GM19468 (cell line): ENCODE measurements at regions not wholly inside any gene's neighbourhood (a gene's known extent, or its start where the extent isn't known, plus 50 kb on each side); places are given as distances from the start of the nearest gene placed in this dataset.

Experiments used
- ATAC-seq: cut with Tn5 transposase; IDR thresholded peaks from one replicate; pipeline ENCODE4 v1.9.1; 2021; ENCODE audit warnings: mild to moderate bottlenecking, moderate library complexity, moderate number of reproducible peaks; ENCODE audit not compliant: unreplicated experiment; ENCODE audit errors: extremely low read depth

- peak; percentile 69 for ATAC-seq
Measured at GRCh38 chr9:95822583-95823431, 52.7 kb upstream of the ERCC6L2 start.

GRCh38 chr9:95822015-95822414 lies 53.5 kb upstream of the ERCC6L2 start:
- no peak for ATAC-seq

GRCh38 chr9:95820074-95820473 lies 55.4 kb upstream of the ERCC6L2 start:
- no peak for ATAC-seq

- ATAC-seq = no peak
Measured at GRCh38 chr9:95819636-95820035, 55.9 kb upstream of the ERCC6L2 start.

GRCh38 chr9:95817205-95817604 lies 58.3 kb upstream of the ERCC6L2 start:
- ATAC-seq = no peak

GRCh38 chr9:95816716-95817115 lies 58.8 kb upstream of the ERCC6L2 start:
- no peak for ATAC-seq

- ATAC-seq = no peak
Measured at GRCh38 chr9:95815961-95816360, 59.5 kb upstream of the ERCC6L2 start.

- no peak for ATAC-seq
Measured at GRCh38 chr9:95815133-95815532, 60.4 kb upstream of the ERCC6L2 start.

- no peak for ATAC-seq
Measured at GRCh38 chr9:95813923-95814322, 61.6 kb upstream of the ERCC6L2 start.

- no peak for ATAC-seq
Measured at GRCh38 chr9:95810814-95811213, 64.7 kb upstream of the ERCC6L2 start.

GRCh38 chr9:95810133-95810532 lies 65.4 kb upstream of the ERCC6L2 start:
- no peak for ATAC-seq

GRCh38 chr9:95809686-95810085 lies 65.8 kb upstream of the ERCC6L2 start:
- ATAC-seq = no peak

GRCh38 chr9:95808011-95808410 lies 67.5 kb upstream of the ERCC6L2 start:
- ATAC-seq = no peak

GRCh38 chr9:95807326-95807947 lies 68.1 kb upstream of the ERCC6L2 start:
- no peak for ATAC-seq

GRCh38 chr9:95803197-95803596 lies 72.3 kb upstream of the ERCC6L2 start:
- ATAC-seq = no peak

- no peak for ATAC-seq
Measured at GRCh38 chr9:95801797-95802196, 73.7 kb upstream of the ERCC6L2 start.

GRCh38 chr9:95796029-95796428 lies 79.5 kb upstream of the ERCC6L2 start:
- ATAC-seq = no peak

- ATAC-seq = no peak
Measured at GRCh38 chr9:95793924-95794828, 81.3 kb upstream of the ERCC6L2 start.

- no peak for ATAC-seq
Measured at GRCh38 chr9:95791695-95792094, 83.8 kb upstream of the ERCC6L2 start.

- ATAC-seq = no peak
Measured at GRCh38 chr9:95791286-95791685, 84.2 kb upstream of the ERCC6L2 start.

GRCh38 chr9:95788521-95788991 lies 86.9 kb upstream of the ERCC6L2 start:
- ATAC-seq = no peak
